Psoas muscle (tissue), 7 donors: ENCODE measurements at regions not wholly inside any gene's neighbourhood (a gene's known extent, or its start where the extent isn't known, plus 50 kb on each side); places are given as distances from the start of the nearest gene placed in this dataset.

Experiments used
- ATAC-seq, 4 donors: fragments of 200-7000 bp; cut with Tn5 transposase; one replicate each; pipeline ENCODE4 v1.9.1; 2020; ENCODE audit warnings: moderate library complexity in 3 of 4, mild to moderate bottlenecking in 2 of 4
- DNase-seq, 2 donors: peaks; one replicate each; pipeline ENCODE4 v3.0.0-alpha.2; 2020
- H3K27ac ChIP-seq: fragments of 200-600 bp; one replicate; pipeline ENCODE4 v1.8.0; 2022
- H3K27me3 ChIP-seq, 3 donors: fragments of 200-600 bp in 1 of 3; one replicate each; pipeline versions ENCODE4 v1.6.1 to v1.8.0; 2013 to 2022; ENCODE audit warnings: low read length in 2 of 3, mild to moderate bottlenecking in 2 of 3, moderate library complexity in 1 of 3; ENCODE audit not compliant: insufficient read depth in 3 of 3
- H3K36me3 ChIP-seq, 2 donors: fragments of 200-600 bp in 1 of 2; one replicate each; pipeline versions ENCODE4 v1.6.1 to v1.8.0; 2013 to 2022; ENCODE audit warnings: low read depth in 1 of 2, mild to moderate bottlenecking in 1 of 2, moderate library complexity in 1 of 2; ENCODE audit not compliant: insufficient read depth in 1 of 2
- H3K4me1 ChIP-seq: fragments of 200-600 bp; one replicate; pipeline ENCODE4 v1.8.0; 2022
- H3K4me3 ChIP-seq: fragments of 200-600 bp; one replicate; pipeline ENCODE4 v1.8.0; 2022; ENCODE audit warnings: mild to moderate bottlenecking
- H3K9me3 ChIP-seq: fragments of 200-600 bp; one replicate; pipeline ENCODE4 v1.8.0; 2022
- CTCF ChIP-seq: fragments of 200-600 bp; IDR thresholded peaks from one replicate; pipeline ENCODE4 v1.8.0; 2022; ENCODE audit warnings: antibody characterized with exemption
- WGBS, 3 donors: extraction: QIAGEN DNeasy Blood & Tissue Kit; methylation state at CpG; one replicate each; pipeline versions ENCODE4 v1.1.6 to v1.1.7; 2013; 5-methylcytosine and 5-hydroxymethylcytosine counted together
- intact Hi-C, 2 donors: fragments of 100-400 bp; cut with DNase I; formaldehyde crosslinking; loops; one replicate each; pipeline versions ENCODE4 v1.11.0 to v1.14.2; 2022
- donor health status: healthy with polysubstance abuse.
- donor health status: DM: no; HTN: no; CAD: no; lungs with moderate emphysema.
- donor health status: Bipolar disorder and iron deficiency.
- donor health status: healthy.
- donor health status: DM: yes; HTN: yes; CAD: no.
- donor health status: DM: no; HTN: no; CAD: no.
- donor health status: DM: yes; HTN: yes; CAD: no.

GRCh38 chr7:52436278-52436677 is 599.2 kb upstream of the POM121L12 start:
- Histone ChIP-seq H3K27me3 (no peaks in the 10 kb centered on the region), H3K4me1 (no peaks in the 10 kb centered on the region), H3K4me3 (no peak overlapping the region), H3K9me3 (no peaks in the 10 kb centered on the region), H3K36me3 (no peaks in the 10 kb centered on the region), H3K27ac (no peak overlapping the region)
- DNase-seq (no peak), ATAC-seq (no peak)
- intact Hi-C loops: no loop called here
- TF ChIP-seq CTCF: no peak
- 86 to 91% (median 90%) methylated on average over 4 of the region's 4 CpGs for WGBS, 3 donors

GRCh38 chr7:52431082-52431815 is 604.2 kb upstream of the POM121L12 start:
- TF ChIP-seq CTCF: no peak
- no peaks in the 10 kb centered on the region for H3K36me3 ChIP-seq
- 91 to 97% (median 92%) methylated on average over 35 to 36 of the region's 36 CpGs for WGBS, 3 donors
- H3K4me1 ChIP-seq: no peaks in the 10 kb centered on the region
- intact Hi-C loops: no loop called here
- no peaks in the 10 kb centered on the region for H3K9me3 ChIP-seq
- no peaks in the 10 kb centered on the region for H3K27me3 ChIP-seq
- no peak for ATAC-seq
- H3K4me3 ChIP-seq: no peak overlapping the region
- no peak for DNase-seq
- H3K27ac ChIP-seq: no peak overlapping the region

- DNase-seq (no peak), ATAC-seq (no peak)
- WGBS, 3 donors: 92 to 100% (median 98%) methylated on average over 1 of the region's 1 CpG
- no peaks in the 10 kb centered on the region for H3K36me3 ChIP-seq
- no peaks in the 10 kb centered on the region for H3K27me3 ChIP-seq
- no peak for TF ChIP-seq CTCF
- H3K4me3 ChIP-seq: no peak overlapping the region
- no peaks in the 10 kb centered on the region for H3K9me3 ChIP-seq
- H3K27ac ChIP-seq: no peak overlapping the region
- intact Hi-C loops: no loop called here
- no peaks in the 10 kb centered on the region for H3K4me1 ChIP-seq
Measured at GRCh38 chr7:52423251-52423650, 612.2 kb upstream of the POM121L12 start.

- no peak for TF ChIP-seq CTCF
- DNase-seq (no peak), ATAC-seq (no peak)
- WGBS, 3 donors: 59 to 83% (median 67%) methylated on average over 5 of the region's 5 CpGs
- Histone ChIP-seq H3K27me3 (no peaks in the 10 kb centered on the region), H3K4me1 (no peaks in the 10 kb centered on the region), H3K27ac (no peak overlapping the region), H3K4me3 (no peak overlapping the region), H3K36me3 (no peaks in the 10 kb centered on the region), H3K9me3 (no peaks in the 10 kb centered on the region)
- intact Hi-C loops: no loop called here
Measured at GRCh38 chr7:52413051-52413450, 622.4 kb upstream of the POM121L12 start.

GRCh38 chr7:52410032-52410431 is 625.4 kb upstream of the POM121L12 start:
- Histone ChIP-seq H3K36me3 (no peaks in the 10 kb centered on the region), H3K27ac (no peak overlapping the region), H3K4me3 (no peak overlapping the region), H3K9me3 (no peaks in the 10 kb centered on the region), H3K4me1 (no peaks in the 10 kb centered on the region), H3K27me3 (no peaks in the 10 kb centered on the region)
- WGBS, 3 donors: 75 to 87% (median 82%) methylated on average over 4 of the region's 4 CpGs
- no peak for TF ChIP-seq CTCF
- ATAC-seq (no peak), DNase-seq (no peak)
- intact Hi-C loops: no loop called here
